ENCODE measurements at regions not wholly inside any gene's neighbourhood (a gene's known extent, or its start where the extent isn't known, plus 50 kb on each side); places are given as distances from the start of the nearest gene placed in this dataset.

DNA sequence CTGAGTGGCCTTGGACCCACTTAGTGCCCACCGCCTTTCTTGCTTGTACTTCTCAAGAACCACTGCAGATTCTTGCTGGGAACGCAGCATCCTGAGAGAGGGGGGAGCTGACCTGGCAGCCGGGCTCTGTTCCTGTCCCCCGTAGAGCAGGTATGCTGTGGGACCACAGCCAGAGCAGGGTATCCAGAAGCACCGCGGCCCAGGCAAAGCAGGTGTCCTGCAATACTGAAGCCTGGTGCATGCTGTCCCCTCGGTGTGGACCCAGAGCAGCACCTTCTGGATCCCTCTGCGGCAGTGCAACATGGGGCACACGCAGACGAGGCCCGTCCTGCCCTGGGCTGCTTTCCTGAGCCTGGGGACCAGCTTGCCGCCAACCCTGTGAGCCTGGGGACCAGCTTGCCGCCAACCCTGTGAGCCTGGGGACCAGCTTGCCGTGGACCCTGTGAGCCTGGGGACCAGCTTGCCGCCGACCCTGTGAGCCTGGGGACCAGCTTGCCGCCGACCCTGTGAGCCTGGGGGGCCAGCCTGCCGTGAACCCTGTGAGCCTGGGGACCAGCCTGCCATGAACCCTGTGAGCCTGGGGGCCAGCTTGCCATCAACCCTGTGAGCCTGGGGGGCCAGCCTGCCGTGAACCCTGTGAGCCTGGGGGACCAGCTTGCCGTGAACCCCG lies 60.9 kb upstream of the ADGRA1 start:
- intact Hi-C loops (cut with DNase I, micrococcal nuclease) = no loop called here
- no peak for ATAC-seq (ENCODE audit: poor library complexity)
- DNase-seq = no peak
- no peaks in the 10 kb centered on the region for H3K36me3 Mint-ChIP-seq (ENCODE audit: low read depth)
- H3K9me3 Mint-ChIP-seq = no peaks in the 10 kb centered on the region
- H3K4me3 Mint-ChIP-seq = no peak overlapping the region
- H3K9me3 ChIP-seq (ENCODE audit: control insufficient read depth in 1 of 2, insufficient read depth in 1 of 2, low read length in 2 of 2) = peaks cover 0 to 22% of the 10 kb centered on the region in 2 experiments
- ChIA-PET POLR2A (no interaction called here), CTCF (no interaction called here)
- no peaks in the 10 kb centered on the region for H3K4me1 Mint-ChIP-seq (ENCODE audit: low read depth)
- no peaks in the 10 kb centered on the region for H3K36me3 ChIP-seq (ENCODE audit: insufficient read depth, low read length)
- H3K27ac ChIP-seq (ENCODE audit: low read depth in 1 of 2, low read length in 2 of 2) = no peak overlapping the region
- H3K27me3 ChIP-seq (ENCODE audit: control insufficient read depth in 1 of 2, insufficient read depth in 2 of 2, low read length in 2 of 2) = no peaks in the 10 kb centered on the region
- TF ChIP-seq, protein P1, sequence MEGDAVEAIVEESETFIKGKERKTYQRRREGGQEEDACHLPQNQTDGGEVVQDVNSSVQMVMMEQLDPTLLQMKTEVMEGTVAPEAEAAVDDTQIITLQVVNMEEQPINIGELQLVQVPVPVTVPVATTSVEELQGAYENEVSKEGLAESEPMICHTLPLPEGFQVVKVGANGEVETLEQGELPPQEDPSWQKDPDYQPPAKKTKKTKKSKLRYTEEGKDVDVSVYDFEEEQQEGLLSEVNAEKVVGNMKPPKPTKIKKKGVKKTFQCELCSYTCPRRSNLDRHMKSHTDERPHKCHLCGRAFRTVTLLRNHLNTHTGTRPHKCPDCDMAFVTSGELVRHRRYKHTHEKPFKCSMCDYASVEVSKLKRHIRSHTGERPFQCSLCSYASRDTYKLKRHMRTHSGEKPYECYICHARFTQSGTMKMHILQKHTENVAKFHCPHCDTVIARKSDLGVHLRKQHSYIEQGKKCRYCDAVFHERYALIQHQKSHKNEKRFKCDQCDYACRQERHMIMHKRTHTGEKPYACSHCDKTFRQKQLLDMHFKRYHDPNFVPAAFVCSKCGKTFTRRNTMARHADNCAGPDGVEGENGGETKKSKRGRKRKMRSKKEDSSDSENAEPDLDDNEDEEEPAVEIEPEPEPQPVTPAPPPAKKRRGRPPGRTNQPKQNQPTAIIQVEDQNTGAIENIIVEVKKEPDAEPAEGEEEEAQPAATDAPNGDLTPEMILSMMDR (IDR thresholded peaks at IDR 0.05) = no peak
- H3K27me3 Mint-ChIP-seq = peaks cover 8% of the 10 kb centered on the region
- H3K4me3 ChIP-seq (ENCODE audit: low read length) = no peak overlapping the region
- H3K27ac Mint-ChIP-seq = no peak overlapping the region
- no peaks in the 10 kb centered on the region for H3K4me1 ChIP-seq (ENCODE audit: insufficient read depth, low read length)

DNA sequence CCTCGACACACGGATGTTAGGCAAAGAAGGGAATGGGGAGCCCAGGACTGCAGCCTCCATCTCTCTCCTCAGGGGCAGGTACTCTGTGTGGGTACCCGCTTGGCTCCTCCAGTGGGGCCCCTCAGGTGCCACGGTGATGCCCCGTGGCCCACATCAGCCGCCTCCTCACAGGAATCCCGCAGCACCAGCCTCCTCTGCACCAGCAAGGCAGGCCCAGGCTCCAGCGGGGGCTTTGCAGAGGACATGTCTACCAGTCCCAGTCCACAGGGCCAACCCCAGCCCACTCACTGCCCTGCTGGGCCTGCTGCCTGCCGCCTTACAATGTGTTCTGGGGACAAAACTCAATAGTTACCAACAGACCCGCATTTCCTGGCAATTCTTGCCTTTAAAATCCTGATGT lies 61.6 kb upstream of the ADGRA1 start:
- Mint-ChIP-seq H3K9me3 (no peaks in the 10 kb centered on the region), H3K4me3 (no peak overlapping the region), H3K4me1 (ENCODE audit: low read depth) (no peaks in the 10 kb centered on the region), H3K36me3 (ENCODE audit: low read depth) (no peaks in the 10 kb centered on the region), H3K27me3 (peaks cover 8% of the 10 kb centered on the region), H3K27ac (no peak overlapping the region)
- Histone ChIP-seq H3K36me3 (ENCODE audit: insufficient read depth, low read length) (no peaks in the 10 kb centered on the region), H3K27me3 (ENCODE audit: control insufficient read depth in 1 of 2, insufficient read depth in 2 of 2, low read length in 2 of 2) (no peaks in the 10 kb centered on the region), H3K4me3 (ENCODE audit: low read length) (no peak overlapping the region), H3K4me1 (ENCODE audit: insufficient read depth, low read length) (no peaks in the 10 kb centered on the region), H3K9me3 (ENCODE audit: control insufficient read depth in 1 of 2, insufficient read depth in 1 of 2, low read length in 2 of 2) (peaks cover 0 to 19% of the 10 kb centered on the region in 2 experiments), H3K27ac (ENCODE audit: low read depth in 1 of 2, low read length in 2 of 2) (no peak overlapping the region)
- ATAC-seq (ENCODE audit: poor library complexity) = no peak
- DNase-seq = no peak
- POLR2A ChIA-PET = no interaction called here
- intact Hi-C loops (cut with DNase I, micrococcal nuclease) = no loop called here
- CTCF ChIA-PET = no interaction called here
- TF ChIP-seq, protein P1 (IDR thresholded peaks at IDR 0.05) = no peak

DNA sequence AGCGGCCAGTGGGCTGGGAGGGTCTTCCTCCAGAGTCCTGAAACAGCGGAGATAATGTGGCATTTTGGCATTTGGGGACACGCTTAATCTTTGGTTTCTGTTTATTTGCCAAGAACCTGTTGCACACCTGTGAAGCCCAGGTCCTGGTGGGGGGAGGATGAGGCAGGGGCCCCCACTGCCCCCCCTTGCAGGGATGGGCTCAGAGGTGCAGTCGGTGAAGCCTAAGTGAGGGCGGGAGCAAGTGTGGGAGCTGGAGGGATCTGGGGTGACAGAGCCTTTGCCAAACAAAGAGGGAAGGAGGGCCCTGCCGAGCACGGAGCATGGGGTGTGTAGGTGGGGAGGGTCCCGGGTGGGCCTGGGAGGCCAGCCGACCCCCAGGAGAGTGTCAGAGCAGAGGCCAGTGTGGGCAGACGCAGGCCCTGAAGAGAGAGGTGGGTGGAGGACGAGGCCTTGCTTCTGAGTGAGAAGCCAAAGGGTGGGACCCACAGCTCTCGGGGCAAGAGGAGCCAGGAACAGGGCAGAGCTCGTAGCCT lies 62.1 kb upstream of the ADGRA1 start:
- H3K27me3 Mint-ChIP-seq = peaks cover 8% of the 10 kb centered on the region
- CTCF ChIA-PET = no interaction called here
- POLR2A ChIA-PET = no interaction called here
- no peak overlapping the region for H3K4me3 Mint-ChIP-seq
- ATAC-seq (ENCODE audit: poor library complexity) = no peak
- DNase-seq = no peak
- Histone ChIP-seq H3K4me1 (ENCODE audit: insufficient read depth, low read length) (no peaks in the 10 kb centered on the region), H3K9me3 (ENCODE audit: control insufficient read depth in 1 of 2, insufficient read depth in 1 of 2, low read length in 2 of 2) (peaks cover 0 to 23% of the 10 kb centered on the region in 2 experiments), H3K27me3 (ENCODE audit: control insufficient read depth in 1 of 2, insufficient read depth in 2 of 2, low read length in 2 of 2) (no peaks in the 10 kb centered on the region), H3K4me3 (ENCODE audit: low read length) (no peak overlapping the region), H3K36me3 (ENCODE audit: insufficient read depth, low read length) (no peaks in the 10 kb centered on the region), H3K27ac (ENCODE audit: low read depth in 1 of 2, low read length in 2 of 2) (no peak overlapping the region)
- TF ChIP-seq, protein P1 (IDR thresholded peaks at IDR 0.05) = no peak
- H3K27ac Mint-ChIP-seq = no peak overlapping the region
- no peaks in the 10 kb centered on the region for H3K4me1 Mint-ChIP-seq (ENCODE audit: low read depth)
- H3K36me3 Mint-ChIP-seq (ENCODE audit: low read depth) = no peaks in the 10 kb centered on the region
- H3K9me3 Mint-ChIP-seq = no peaks in the 10 kb centered on the region
- intact Hi-C loops (cut with DNase I, micrococcal nuclease) = no loop called here

All from CD4-positive, alpha-beta T cell (primary cell).